ENCODE measurements at regions not wholly inside any gene's neighbourhood (a gene's known extent, or its start where the extent isn't known, plus 50 kb on each side); places are given as distances from the start of the nearest gene placed in this dataset.

- no peak for DNase-seq (ENCODE audit: low read depth)
Observed at GRCh38 chr12:97177481-97177880, 270.4 kb downstream of the NEDD1 start.

- no peak for DNase-seq (ENCODE audit: low read depth)
Observed at GRCh38 chr12:97181571-97182265, 274.7 kb downstream of the NEDD1 start.

- no peak for DNase-seq (ENCODE audit: low read depth)
Observed at GRCh38 chr12:97182769-97183168, 275.7 kb downstream of the NEDD1 start.

- DNase-seq (ENCODE audit: low read depth), result no peak
Observed at GRCh38 chr12:97184127-97184773, 277.2 kb downstream of the NEDD1 start.

GRCh38 chr12:97185567-97185966 is 277.0 kb upstream of the RMST start:
- DNase-seq (ENCODE audit: low read depth), result no peak

- DNase-seq (ENCODE audit: low read depth), result no peak
Observed at GRCh38 chr12:97194546-97194945, 268.1 kb upstream of the RMST start.

- DNase-seq (ENCODE audit: low read depth), result no peak
Observed at GRCh38 chr12:97200181-97200580, 262.4 kb upstream of the RMST start.

GRCh38 chr12:97203408-97203807 is 259.2 kb upstream of the RMST start:
- no peak for DNase-seq (ENCODE audit: low read depth)

- no peak for DNase-seq (ENCODE audit: low read depth)
Observed at GRCh38 chr12:97209997-97210396, 252.6 kb upstream of the RMST start.

- no peak for DNase-seq (ENCODE audit: low read depth)
Observed at GRCh38 chr12:97211416-97211930, 251.1 kb upstream of the RMST start.

GRCh38 chr12:97216848-97217247 is 245.8 kb upstream of the RMST start:
- no peak for DNase-seq (ENCODE audit: low read depth)

- DNase-seq (ENCODE audit: low read depth), result no peak
Observed at GRCh38 chr12:97222391-97222790, 240.2 kb upstream of the RMST start.

GRCh38 chr12:97223419-97223818 is 239.2 kb upstream of the RMST start:
- no peak for DNase-seq (ENCODE audit: low read depth)

- DNase-seq (ENCODE audit: low read depth), result no peak
Observed at GRCh38 chr12:97229004-97229403, 233.6 kb upstream of the RMST start.

- DNase-seq (ENCODE audit: low read depth), result no peak
Observed at GRCh38 chr12:97235102-97235501, 227.5 kb upstream of the RMST start.

- DNase-seq (ENCODE audit: low read depth), result no peak
Observed at GRCh38 chr12:97246368-97246767, 216.2 kb upstream of the RMST start.

GRCh38 chr12:97250483-97250882 is 212.1 kb upstream of the RMST start:
- no peak for DNase-seq (ENCODE audit: low read depth)

GRCh38 chr12:97257726-97258125 is 204.9 kb upstream of the RMST start:
- no peak for DNase-seq (ENCODE audit: low read depth)

GRCh38 chr12:97259098-97259497 is 203.5 kb upstream of the RMST start:
- no peak for DNase-seq (ENCODE audit: low read depth)

GRCh38 chr12:97260786-97261185 is 201.8 kb upstream of the RMST start:
- DNase-seq (ENCODE audit: low read depth), result no peak

GRCh38 chr12:97267166-97267565 is 195.4 kb upstream of the RMST start:
- no peak for DNase-seq (ENCODE audit: low read depth)

GRCh38 chr12:97267594-97268202 is 194.9 kb upstream of the RMST start:
- DNase-seq (ENCODE audit: low read depth), result no peak

GRCh38 chr12:97272471-97272870 is 190.1 kb upstream of the RMST start:
- no peak for DNase-seq (ENCODE audit: low read depth)

Measured in stromal cell of bone marrow (primary cell).